GM12874 (cell line): ENCODE measurements at regions not wholly inside any gene's neighbourhood (a gene's known extent, or its start where the extent isn't known, plus 50 kb on each side); places are given as distances from the start of the nearest gene placed in this dataset.
A peak's percentile ranks its signal among the peaks of the same experiment; 100 is the strongest.

Experiments used
- TF ChIP-seq, protein P1 (sequence below): IDR thresholded peaks from 2 replicates; pipeline ENCODE4 v1.5.1; 2011; ENCODE audit warnings: low read depth, mild to moderate bottlenecking, control low read depth, low read length, moderate library complexity; ENCODE audit not compliant: insufficient read depth

DNA sequence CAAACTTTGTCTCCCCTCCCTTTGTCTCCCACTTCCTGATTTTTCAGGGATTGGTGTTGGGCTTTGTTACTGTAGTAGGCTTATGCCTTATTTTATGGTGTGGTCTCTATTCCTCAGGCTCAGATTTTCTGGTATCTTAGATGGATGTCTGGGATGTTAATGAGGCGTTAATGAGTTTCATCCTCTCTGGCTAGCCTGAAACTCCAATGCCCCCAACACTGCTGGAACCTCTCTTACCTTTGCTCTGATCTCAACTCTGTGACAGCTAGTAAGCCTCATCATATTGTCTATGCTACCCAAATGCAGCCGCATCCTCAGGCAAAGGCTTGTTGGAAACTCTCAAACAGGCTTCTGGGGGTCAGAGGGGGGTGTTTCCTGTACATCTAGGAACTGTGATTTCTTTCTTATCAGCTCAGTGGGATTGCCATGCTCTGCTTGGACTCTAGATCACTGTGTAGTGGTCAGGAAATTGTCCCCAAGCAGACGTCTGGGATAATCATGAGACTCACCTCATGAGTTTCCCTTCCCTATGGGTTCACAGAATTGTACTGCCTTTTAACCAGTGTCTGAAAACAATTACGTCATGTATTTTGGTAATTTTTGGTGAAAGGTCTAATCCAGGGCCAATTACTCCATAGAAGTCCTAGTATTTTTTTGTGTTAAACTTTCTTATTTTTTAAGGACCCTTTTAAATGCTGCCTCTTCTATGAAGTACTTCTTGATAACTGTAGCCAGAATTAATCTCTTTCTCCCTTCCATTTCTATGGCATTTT lies 88.8 kb upstream of the TRPC7 start:
- TF ChIP-seq, protein P1, sequence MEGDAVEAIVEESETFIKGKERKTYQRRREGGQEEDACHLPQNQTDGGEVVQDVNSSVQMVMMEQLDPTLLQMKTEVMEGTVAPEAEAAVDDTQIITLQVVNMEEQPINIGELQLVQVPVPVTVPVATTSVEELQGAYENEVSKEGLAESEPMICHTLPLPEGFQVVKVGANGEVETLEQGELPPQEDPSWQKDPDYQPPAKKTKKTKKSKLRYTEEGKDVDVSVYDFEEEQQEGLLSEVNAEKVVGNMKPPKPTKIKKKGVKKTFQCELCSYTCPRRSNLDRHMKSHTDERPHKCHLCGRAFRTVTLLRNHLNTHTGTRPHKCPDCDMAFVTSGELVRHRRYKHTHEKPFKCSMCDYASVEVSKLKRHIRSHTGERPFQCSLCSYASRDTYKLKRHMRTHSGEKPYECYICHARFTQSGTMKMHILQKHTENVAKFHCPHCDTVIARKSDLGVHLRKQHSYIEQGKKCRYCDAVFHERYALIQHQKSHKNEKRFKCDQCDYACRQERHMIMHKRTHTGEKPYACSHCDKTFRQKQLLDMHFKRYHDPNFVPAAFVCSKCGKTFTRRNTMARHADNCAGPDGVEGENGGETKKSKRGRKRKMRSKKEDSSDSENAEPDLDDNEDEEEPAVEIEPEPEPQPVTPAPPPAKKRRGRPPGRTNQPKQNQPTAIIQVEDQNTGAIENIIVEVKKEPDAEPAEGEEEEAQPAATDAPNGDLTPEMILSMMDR, result no peak

DNA sequence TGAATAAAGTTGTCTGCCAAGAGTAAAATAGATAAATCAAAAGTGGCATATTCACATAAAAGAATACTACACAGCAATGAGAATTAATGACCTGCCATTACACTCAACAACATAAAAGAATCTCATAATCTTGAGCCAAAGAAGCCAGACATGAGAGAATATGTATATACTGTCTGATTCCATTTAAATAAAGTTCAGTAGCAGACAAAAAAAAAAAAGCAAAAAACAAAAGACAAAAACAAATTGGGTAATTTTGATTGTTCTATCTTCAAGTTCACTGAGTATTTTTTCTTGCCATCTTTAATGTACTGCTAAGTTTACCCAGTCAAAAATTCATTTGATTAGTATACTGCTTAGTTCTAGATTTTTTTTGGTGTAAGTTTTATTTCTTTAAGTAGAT lies 87.9 kb upstream of the TRPC7 start:
- TF ChIP-seq, protein P1, result no peak

DNA sequence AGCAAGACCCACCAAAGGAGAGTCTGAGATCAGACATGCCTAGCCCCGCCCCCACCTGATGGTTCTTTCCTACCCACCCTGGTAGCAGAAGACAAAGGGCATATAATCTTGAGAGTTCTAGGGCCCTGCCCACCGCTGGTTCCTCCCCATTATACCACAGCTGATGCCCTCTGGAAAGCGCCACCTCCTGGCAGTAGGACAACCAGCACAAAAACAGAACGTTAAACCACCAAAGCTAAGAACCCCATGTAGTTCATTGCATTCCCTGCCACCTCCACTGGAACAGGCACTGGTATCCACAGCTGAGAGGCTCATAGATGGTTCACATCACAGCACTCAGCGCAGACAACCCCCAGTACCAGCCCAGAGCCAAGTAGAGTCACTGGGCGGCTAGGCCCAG lies 81.2 kb upstream of the TRPC7 start:
- TF ChIP-seq, protein P1, result 0 out of 2 replicates have a peak, but pooled peaks have one; percentile 6

DNA sequence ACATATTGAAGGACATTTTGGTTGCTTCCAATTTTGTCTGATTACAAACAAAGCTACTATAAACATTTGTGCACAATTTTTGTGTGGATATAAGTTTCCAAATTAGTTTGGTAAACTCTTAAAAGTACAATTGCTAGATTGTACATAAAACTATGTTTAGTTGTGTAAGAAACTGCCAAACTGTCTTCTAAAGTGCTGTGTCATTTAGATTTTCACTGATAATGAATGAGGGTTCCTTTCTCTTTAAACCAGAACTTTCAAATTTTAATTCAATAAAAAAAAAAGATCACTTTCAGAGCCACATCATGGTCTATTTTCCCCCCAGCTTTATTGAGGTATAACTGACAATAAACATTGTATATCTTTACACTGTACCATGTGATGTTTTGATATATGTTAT lies 74.0 kb upstream of the TRPC7 start:
- TF ChIP-seq, protein P1, result no peak

DNA sequence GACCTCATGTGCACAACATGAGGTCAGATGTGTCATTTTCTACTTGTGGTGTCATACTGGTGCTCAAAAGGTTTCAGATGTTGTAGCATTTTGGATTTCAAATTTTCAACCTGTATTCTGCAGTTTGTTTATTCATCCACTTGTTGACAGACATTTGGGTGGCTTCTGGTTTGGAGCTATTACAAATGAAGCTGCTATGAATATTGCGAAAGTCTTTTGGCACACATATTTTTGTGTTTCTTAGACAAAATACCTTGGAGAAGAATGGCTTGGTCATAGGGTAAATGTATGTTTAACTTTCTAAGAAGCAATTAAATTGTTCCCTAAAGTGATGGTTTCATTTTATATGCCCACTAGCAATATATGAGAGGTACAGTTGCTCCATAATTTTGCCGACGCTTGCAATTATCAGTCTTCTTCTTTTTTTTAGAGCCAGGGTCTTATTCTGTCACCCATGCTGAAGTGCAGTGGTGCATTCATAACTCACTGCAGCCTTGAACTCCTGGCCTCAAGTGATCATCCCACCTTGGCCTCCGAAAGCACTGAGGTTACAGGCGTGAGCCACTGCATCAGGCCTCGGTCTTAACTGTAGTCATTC lies 70.7 kb upstream of the TRPC7 start:
- TF ChIP-seq, protein P1, result no peak

DNA sequence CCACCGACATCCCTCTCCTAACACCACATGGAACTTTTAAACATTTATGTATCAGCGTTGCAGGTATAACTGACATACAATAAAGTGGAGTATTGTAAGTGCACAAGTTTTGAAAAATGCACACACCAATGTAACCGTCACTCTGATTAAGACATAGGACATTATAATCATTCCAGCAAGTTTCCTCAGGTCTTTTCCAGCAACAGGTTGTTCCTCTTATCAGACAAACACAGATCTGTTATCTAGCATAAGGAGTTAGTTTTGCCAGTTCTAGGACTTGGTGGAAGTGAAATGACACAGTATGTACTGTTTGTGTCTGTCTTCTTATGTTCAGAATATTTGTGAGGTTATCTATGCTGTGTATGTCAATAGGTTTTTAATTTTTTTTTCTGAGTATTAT lies 69.5 kb upstream of the TRPC7 start:
- TF ChIP-seq, protein P1, result no peak

DNA sequence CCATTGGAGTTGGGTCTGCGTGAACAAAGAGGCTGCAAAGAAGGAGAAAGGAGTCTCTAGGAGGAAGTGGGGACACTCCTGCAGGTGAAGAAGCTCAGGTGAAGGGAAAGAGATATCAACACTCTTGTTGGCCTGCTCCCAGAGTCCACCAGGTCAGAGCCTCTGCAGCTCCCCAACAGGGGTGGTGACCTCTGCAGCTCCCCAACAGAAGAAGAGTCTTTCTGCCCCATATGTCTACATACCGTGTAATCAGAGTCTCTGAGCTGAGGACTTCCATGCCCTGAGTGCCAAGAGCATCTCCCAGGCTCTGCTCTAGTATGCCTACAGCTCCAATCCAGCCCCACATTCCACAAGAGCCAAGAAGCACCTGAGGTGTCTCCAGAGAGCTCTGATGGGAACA lies 67.4 kb upstream of the TRPC7 start:
- TF ChIP-seq, protein P1, result no peak
